Stimulated activated naive CD8-positive, alpha-beta T cell treated with anti-CD3 and anti-CD28 coated beads, Interleukin-15, amount 100 ng/mL, for 72 hours (primary cell): ENCODE measurements at regions not wholly inside any gene's neighbourhood (a gene's known extent, or its start where the extent isn't known, plus 50 kb on each side); places are given as distances from the start of the nearest gene placed in this dataset.

ENCODE experiments used
- ATAC-seq: fragments of 150-1000 bp; cut with Tn5 transposase; 2 replicates; pipeline ENCODE4 v1.10.0; 2021; ENCODE audit warnings: mild to moderate bottlenecking, moderate library complexity
- DNase-seq, 2 donors: peaks; one replicate each; pipeline ENCODE4 v3.0.0; 2021 to 2022
- H3K27ac Mint-ChIP-seq, 2 donors: one replicate each; pipeline ENCODE4 v1.8.0; 2022; ENCODE audit warnings: mild to moderate bottlenecking in 2 of 2, mixed read lengths in 2 of 2, moderate library complexity in 2 of 2
- H3K27me3 Mint-ChIP-seq: one replicate; pipeline ENCODE4 v1.8.0; 2022; ENCODE audit warnings: mixed read lengths
- H3K4me1 Mint-ChIP-seq: one replicate; pipeline ENCODE4 v1.8.0; 2022; ENCODE audit warnings: mild to moderate bottlenecking, mixed read lengths
- H3K4me3 Mint-ChIP-seq, 2 donors: one replicate each; pipeline ENCODE4 v1.8.0; 2022; ENCODE audit warnings: mild to moderate bottlenecking in 2 of 2, mixed read lengths in 2 of 2, moderate library complexity in 1 of 2
- H3K9me3 Mint-ChIP-seq, 2 donors: one replicate each; pipeline ENCODE4 v1.8.0; 2022; ENCODE audit warnings: mixed read lengths in 2 of 2

GRCh38 chr7:115747174-115747573 is 283.4 kb downstream of the TFEC start:
- DNase-seq, result no peak
- ATAC-seq, result no peak
- H3K27ac Mint-ChIP-seq, result no peak overlapping the region
- H3K4me3 Mint-ChIP-seq, result no peak overlapping the region
- no peaks in the 10 kb centered on the region for H3K27me3 Mint-ChIP-seq
- no peaks in the 10 kb centered on the region for H3K9me3 Mint-ChIP-seq
- H3K4me1 Mint-ChIP-seq, result no peaks in the 10 kb centered on the region

DNA sequence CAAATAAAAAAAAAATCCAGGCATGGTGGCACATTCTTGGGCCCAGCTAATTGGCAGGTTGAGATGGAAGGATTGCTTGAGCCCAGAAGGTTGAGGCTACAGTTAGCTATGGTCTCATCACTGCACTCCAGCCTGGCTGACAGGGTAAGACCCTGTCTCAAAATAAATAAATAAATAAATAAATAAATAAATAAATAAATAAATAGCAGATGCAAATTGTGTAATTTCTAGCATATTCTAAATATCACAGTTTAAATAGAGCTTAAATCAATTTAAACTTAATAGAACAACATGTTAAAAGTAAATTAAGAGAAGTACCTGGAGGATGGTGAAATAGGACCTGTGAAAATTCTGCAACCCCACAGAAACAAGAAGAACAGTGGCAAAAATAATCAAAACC is 290.5 kb downstream of the TFEC start:
- H3K4me3 Mint-ChIP-seq, result no peak overlapping the region
- DNase-seq (no peak), ATAC-seq (no peak)
- H3K4me1 Mint-ChIP-seq, result no peaks in the 10 kb centered on the region
- H3K9me3 Mint-ChIP-seq, result no peaks in the 10 kb centered on the region
- no peak overlapping the region for H3K27ac Mint-ChIP-seq
- H3K27me3 Mint-ChIP-seq, result no peaks in the 10 kb centered on the region

GRCh38 chr7:115734641-115735040 is 295.9 kb downstream of the TFEC start:
- no peaks in the 10 kb centered on the region for H3K4me1 Mint-ChIP-seq
- no peaks in the 10 kb centered on the region for H3K27me3 Mint-ChIP-seq
- DNase-seq (no peak), ATAC-seq (no peak)
- no peaks in the 10 kb centered on the region for H3K9me3 Mint-ChIP-seq
- H3K4me3 Mint-ChIP-seq, result no peak overlapping the region
- H3K27ac Mint-ChIP-seq, result no peak overlapping the region

- H3K9me3 Mint-ChIP-seq, result no peaks in the 10 kb centered on the region
- no peaks in the 10 kb centered on the region for H3K27me3 Mint-ChIP-seq
- DNase-seq (no peak), ATAC-seq (no peak)
- no peak overlapping the region for H3K4me3 Mint-ChIP-seq
- no peak overlapping the region for H3K27ac Mint-ChIP-seq
- H3K4me1 Mint-ChIP-seq, result no peaks in the 10 kb centered on the region
These were observed 298.6 kb downstream of the TFEC start for GRCh38 chr7:115731796-115732471.

DNA sequence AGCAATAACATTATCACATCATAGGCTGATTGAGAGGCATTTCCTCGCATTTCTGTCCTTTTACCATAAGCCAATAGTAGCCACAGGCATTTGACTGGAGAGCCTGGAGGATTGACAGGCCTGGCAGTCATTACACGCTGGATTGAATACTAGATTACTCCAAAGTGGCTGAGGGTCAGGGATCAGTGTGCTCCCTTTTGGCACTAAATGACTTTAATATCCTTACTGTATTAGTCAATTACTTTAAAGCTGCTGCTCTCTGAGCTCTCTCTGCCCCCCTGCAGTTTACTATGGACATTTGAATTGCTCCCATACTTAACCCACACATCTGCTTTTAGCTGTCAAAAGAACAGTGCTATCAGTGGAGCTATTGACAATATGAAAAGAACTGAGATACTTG is 302.0 kb downstream of the TFEC start:
- no peak overlapping the region for H3K27ac Mint-ChIP-seq
- DNase-seq, result no peak
- H3K27me3 Mint-ChIP-seq, result no peaks in the 10 kb centered on the region
- no peaks in the 10 kb centered on the region for H3K4me1 Mint-ChIP-seq
- H3K9me3 Mint-ChIP-seq, result no peaks in the 10 kb centered on the region
- ATAC-seq, result no peak
- no peak overlapping the region for H3K4me3 Mint-ChIP-seq

DNA sequence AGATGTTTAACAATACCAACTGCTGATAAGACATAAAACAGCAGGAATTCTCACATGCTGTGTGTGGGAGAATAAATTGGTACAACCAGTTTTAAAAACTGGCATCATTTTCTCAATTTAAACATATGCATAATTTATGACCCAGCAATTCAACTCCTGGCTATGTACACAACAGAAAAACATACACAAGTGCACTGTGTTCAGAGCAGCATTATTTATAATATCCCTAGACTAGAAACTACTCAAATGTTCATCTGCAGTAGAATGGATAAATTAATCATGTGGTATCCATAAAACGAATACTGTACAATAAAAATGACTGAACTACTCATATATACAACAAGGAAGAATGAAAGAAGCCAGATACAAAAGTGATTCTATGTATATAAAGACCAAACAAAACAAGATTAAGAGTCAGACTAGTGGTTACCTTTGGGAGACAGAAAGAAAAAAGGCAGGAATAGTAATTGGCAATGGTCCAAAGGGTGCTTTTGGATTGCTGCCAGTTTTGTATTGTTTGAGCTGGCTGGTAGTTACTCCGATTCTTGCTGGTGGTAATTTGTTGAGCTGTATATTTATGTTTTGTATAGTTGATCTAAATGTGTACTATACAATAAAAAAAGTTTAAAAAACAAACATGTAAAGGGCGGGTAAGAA is 306.0 kb downstream of the TFEC start:
- H3K27me3 Mint-ChIP-seq, result no peaks in the 10 kb centered on the region
- no peak overlapping the region for H3K4me3 Mint-ChIP-seq
- no peak overlapping the region for H3K27ac Mint-ChIP-seq
- H3K4me1 Mint-ChIP-seq, result no peaks in the 10 kb centered on the region
- DNase-seq, result no peak
- no peaks in the 10 kb centered on the region for H3K9me3 Mint-ChIP-seq
- no peak for ATAC-seq

- no peaks in the 10 kb centered on the region for H3K4me1 Mint-ChIP-seq
- no peak overlapping the region for H3K4me3 Mint-ChIP-seq
- H3K9me3 Mint-ChIP-seq, result no peaks in the 10 kb centered on the region
- H3K27me3 Mint-ChIP-seq, result no peaks in the 10 kb centered on the region
- no peak overlapping the region for H3K27ac Mint-ChIP-seq
- no peak for DNase-seq
- ATAC-seq, result no peak
These were observed 308.1 kb downstream of the TFEC start for GRCh38 chr7:115722302-115722977.

- H3K27me3 Mint-ChIP-seq, result no peaks in the 10 kb centered on the region
- no peak overlapping the region for H3K27ac Mint-ChIP-seq
- H3K9me3 Mint-ChIP-seq, result no peaks in the 10 kb centered on the region
- ATAC-seq (no peak), DNase-seq (no peak)
- H3K4me1 Mint-ChIP-seq, result no peaks in the 10 kb centered on the region
- H3K4me3 Mint-ChIP-seq, result no peak overlapping the region
These were observed 309.0 kb downstream of the TFEC start for GRCh38 chr7:115721293-115722217.

DNA sequence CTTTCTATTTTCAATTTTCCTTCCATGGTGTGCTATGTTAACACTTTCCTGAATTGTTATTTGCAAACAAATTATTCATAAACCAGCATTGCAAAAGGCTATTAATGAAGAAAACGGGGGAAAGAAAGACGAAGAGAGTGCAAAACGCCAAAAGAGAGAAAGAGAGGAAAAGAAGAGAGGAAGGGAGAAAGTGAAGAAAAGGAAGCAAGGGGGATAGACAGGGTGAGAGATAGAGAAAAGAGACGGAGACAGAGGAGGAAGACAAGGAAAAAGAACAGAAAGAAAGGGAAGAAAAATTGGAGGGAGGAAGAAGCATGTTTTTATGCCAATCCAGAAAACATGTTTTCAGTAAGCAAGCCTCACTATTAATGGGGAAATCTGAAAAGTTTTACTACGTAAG is 310.6 kb downstream of the TFEC start:
- H3K4me1 Mint-ChIP-seq, result no peaks in the 10 kb centered on the region
- H3K27ac Mint-ChIP-seq, result no peak overlapping the region
- no peak for ATAC-seq
- no peak for DNase-seq
- H3K27me3 Mint-ChIP-seq, result no peaks in the 10 kb centered on the region
- H3K4me3 Mint-ChIP-seq, result no peak overlapping the region
- no peaks in the 10 kb centered on the region for H3K9me3 Mint-ChIP-seq

GRCh38 chr7:115709664-115710063 is 320.9 kb downstream of the TFEC start:
- DNase-seq (no peak), ATAC-seq (no peak)
- Mint-ChIP-seq H3K27me3 (no peaks in the 10 kb centered on the region), H3K27ac (no peak overlapping the region), H3K4me3 (no peak overlapping the region), H3K4me1 (no peaks in the 10 kb centered on the region), H3K9me3 (no peaks in the 10 kb centered on the region)

- Mint-ChIP-seq H3K27ac (peak overlapping the region in 1 of 2 donors; percentile 60), H3K27me3 (no peaks in the 10 kb centered on the region), H3K4me3 (no peak overlapping the region), H3K4me1 (no peaks in the 10 kb centered on the region), H3K9me3 (no peaks in the 10 kb centered on the region)
- peak; percentile 23 for ATAC-seq
- no peak for DNase-seq
These were observed 322.6 kb downstream of the TFEC start for GRCh38 chr7:115708013-115708341.

DNA sequence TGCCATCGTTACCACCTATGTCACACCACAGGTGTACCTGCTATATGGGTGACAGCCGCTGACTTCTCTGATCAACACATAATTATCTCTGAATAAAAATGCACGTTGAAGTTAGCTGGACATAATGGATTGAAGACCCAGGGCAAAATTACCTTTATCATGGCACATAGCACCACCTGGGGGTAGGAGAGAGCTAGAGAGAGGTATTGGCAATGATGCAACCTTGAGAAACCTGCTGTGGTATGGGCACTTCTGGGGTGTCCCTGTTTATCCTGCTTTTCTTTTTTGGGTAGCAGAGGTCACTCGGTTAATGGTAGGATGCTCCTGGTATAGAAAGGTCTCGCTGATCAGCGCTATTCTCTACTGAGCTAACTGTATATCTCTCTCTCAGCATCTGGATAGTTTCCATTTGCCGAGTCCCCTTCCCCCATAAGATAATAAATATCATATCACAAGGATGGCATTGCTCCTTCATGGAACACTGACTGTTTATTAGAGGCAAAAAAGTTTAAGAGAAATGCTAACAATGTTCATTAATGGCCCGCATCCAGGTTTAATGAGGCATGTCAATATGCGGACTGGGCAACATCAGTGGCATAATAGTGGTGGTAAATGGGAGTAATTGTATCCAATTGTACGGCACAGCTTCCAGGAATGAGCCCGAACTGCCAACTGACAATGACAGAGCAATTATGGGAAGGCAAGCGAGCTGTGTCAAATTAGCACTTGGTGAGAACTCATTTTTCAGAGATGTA is 323.1 kb downstream of the TFEC start:
- no peaks in the 10 kb centered on the region for H3K4me1 Mint-ChIP-seq
- no peaks in the 10 kb centered on the region for H3K27me3 Mint-ChIP-seq
- peak overlapping the region; percentile 60 to 74 for H3K27ac Mint-ChIP-seq
- DNase-seq, result peak in 1 of 2 donors; percentile 8
- peak; percentile 78 for ATAC-seq
- no peak overlapping the region for H3K4me3 Mint-ChIP-seq
- H3K9me3 Mint-ChIP-seq, result no peaks in the 10 kb centered on the region

DNA sequence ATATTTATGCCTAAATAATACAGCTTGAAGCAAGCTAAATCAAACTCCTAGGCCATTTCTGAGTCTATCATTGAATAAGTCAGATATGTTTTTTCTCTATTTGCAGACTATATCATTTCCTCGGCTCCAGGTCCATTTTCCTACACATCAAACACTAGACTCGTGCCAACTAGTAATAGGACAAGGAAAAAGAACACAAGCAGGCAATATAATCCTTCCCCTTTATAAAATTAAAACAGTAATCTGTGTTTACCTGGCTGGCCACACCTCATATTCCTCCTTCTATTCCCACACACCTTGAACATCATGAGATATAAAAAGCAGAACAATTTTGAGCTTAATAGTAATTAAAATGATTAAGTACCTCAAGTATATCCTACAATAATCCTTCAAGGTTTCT is 325.7 kb downstream of the TFEC start:
- H3K4me3 Mint-ChIP-seq, result no peak overlapping the region
- H3K9me3 Mint-ChIP-seq, result no peaks in the 10 kb centered on the region

GRCh38 chr7:115701141-115701540 is 329.4 kb downstream of the TFEC start:
- H3K9me3 Mint-ChIP-seq, result no peaks in the 10 kb centered on the region
- no peaks in the 10 kb centered on the region for H3K27me3 Mint-ChIP-seq
- no peak overlapping the region for H3K27ac Mint-ChIP-seq
- ATAC-seq (no peak), DNase-seq (no peak)
- H3K4me3 Mint-ChIP-seq, result no peak overlapping the region
- H3K4me1 Mint-ChIP-seq, result no peaks in the 10 kb centered on the region

More for the DNA sequence above, 325.7 kb downstream of the TFEC start:
- Mint-ChIP-seq H3K27me3 (no peaks in the 10 kb centered on the region), H3K27ac (no peak overlapping the region), H3K4me1 (no peaks in the 10 kb centered on the region)
- DNase-seq, result no peak
- no peak for ATAC-seq

- no peak for ATAC-seq
- H3K4me3 Mint-ChIP-seq, result no peak overlapping the region
These were observed 336.1 kb downstream of the TFEC start for GRCh38 chr7:115694424-115694823.

More at GRCh38 chr7:115694424-115694823, 336.1 kb downstream of the TFEC start:
- no peak for DNase-seq
- Mint-ChIP-seq H3K4me1 (no peaks in the 10 kb centered on the region), H3K27me3 (no peaks in the 10 kb centered on the region), H3K27ac (no peak overlapping the region), H3K9me3 (peaks cover 0 to 9% of the 10 kb centered on the region in 2 donors)
